Upper lobe of left lung (tissue), 4 donors: ENCODE measurements at regions not wholly inside any gene's neighbourhood (a gene's known extent, or its start where the extent isn't known, plus 50 kb on each side); places are given as distances from the start of the nearest gene placed in this dataset.

Experiments used
- CTCF ChIP-seq, 6 experiments: fragments of 450-650 bp in 4 of 6; fragments of 200-600 bp in 2 of 6; sonication (generic) in 2 of 6; IDR thresholded peaks; one replicate each; pipeline ENCODE4 v1.5.1; 2016 to 2019; ENCODE audit warnings: antibody characterized with exemption in 6 of 6
- POLR2A ChIP-seq, 4 donors: fragments of 450-650 bp; IDR thresholded peaks; one replicate each; pipeline ENCODE4 v1.5.1; 2016 to 2017; ENCODE audit warnings: antibody characterized with exemption in 4 of 4, mild to moderate bottlenecking in 2 of 4
- POLR2AphosphoS5 ChIP-seq, 2 donors: sonication (generic); formaldehyde crosslinking; IDR thresholded peaks; one replicate each; pipeline ENCODE4 v1.5.1; 2017; ENCODE audit warnings: antibody characterized with exemption in 2 of 2

GRCh38 chr2:187912950-187913349 is 358.7 kb upstream of the TFPI start:
- TF ChIP-seq POLR2AphosphoS5 (IDR thresholded peaks at IDR 0.05) (no peak), POLR2A (IDR thresholded peaks at IDR 0.05) (no peak), CTCF (IDR thresholded peaks at IDR 0.05) (no peak)
